ENCODE measurements at regions not wholly inside any gene's neighbourhood (a gene's known extent, or its start where the extent isn't known, plus 50 kb on each side); places are given as distances from the start of the nearest gene placed in this dataset.

GRCh38 chr12:87137220-87137619 lies 881.0 kb upstream of the MGAT4C start:
- Histone ChIP-seq H3K4me1 (no peaks in the 10 kb centered on the region), H3K27me3 (no peaks in the 10 kb centered on the region), H3K4me3 (no peak overlapping the region), H3K27ac (no peak overlapping the region), H3K36me3 (no peaks in the 10 kb centered on the region), H3K9me3 (no peaks in the 10 kb centered on the region)
- TF ChIP-seq, protein P1, sequence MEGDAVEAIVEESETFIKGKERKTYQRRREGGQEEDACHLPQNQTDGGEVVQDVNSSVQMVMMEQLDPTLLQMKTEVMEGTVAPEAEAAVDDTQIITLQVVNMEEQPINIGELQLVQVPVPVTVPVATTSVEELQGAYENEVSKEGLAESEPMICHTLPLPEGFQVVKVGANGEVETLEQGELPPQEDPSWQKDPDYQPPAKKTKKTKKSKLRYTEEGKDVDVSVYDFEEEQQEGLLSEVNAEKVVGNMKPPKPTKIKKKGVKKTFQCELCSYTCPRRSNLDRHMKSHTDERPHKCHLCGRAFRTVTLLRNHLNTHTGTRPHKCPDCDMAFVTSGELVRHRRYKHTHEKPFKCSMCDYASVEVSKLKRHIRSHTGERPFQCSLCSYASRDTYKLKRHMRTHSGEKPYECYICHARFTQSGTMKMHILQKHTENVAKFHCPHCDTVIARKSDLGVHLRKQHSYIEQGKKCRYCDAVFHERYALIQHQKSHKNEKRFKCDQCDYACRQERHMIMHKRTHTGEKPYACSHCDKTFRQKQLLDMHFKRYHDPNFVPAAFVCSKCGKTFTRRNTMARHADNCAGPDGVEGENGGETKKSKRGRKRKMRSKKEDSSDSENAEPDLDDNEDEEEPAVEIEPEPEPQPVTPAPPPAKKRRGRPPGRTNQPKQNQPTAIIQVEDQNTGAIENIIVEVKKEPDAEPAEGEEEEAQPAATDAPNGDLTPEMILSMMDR (IDR thresholded peaks at IDR 0.05), result no peak
- TF ChIP-seq POLR2A (IDR thresholded peaks at IDR 0.05), result no peak
- no peak for DNase-seq
- intact Hi-C loops (cut with DNase I; ENCODE audit: low total_unique reads), result no loop called here

- no peak for DNase-seq
- Histone ChIP-seq H3K36me3 (no peaks in the 10 kb centered on the region), H3K27ac (no peak overlapping the region), H3K4me3 (no peak overlapping the region), H3K4me1 (no peaks in the 10 kb centered on the region), H3K9me3 (no peaks in the 10 kb centered on the region), H3K27me3 (no peaks in the 10 kb centered on the region)
- TF ChIP-seq, protein P1 (IDR thresholded peaks at IDR 0.05), result no peak
- no peak for TF ChIP-seq POLR2A (IDR thresholded peaks at IDR 0.05)
- intact Hi-C loops (cut with DNase I; ENCODE audit: low total_unique reads), result no loop called here
Observed at GRCh38 chr12:87136330-87136976, 880.3 kb upstream of the MGAT4C start.

DNA sequence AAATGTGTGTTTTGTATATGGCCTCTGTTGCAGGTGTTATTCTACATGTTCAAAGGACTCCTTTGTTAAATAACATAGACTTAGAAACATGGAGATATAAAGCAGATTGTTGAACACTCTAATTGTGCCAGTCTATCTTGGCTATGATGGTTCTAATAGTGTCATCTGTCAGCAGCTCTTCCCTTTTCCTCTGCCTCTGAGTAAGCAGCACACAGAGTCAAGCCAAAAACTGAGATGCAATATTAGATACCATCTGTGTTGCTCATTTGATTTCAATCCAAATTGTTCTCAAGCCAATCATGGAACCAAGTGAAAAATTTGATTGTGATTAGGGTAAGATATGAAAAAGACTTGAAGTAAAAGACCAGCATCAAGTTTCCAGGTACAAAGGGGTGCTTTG lies 871.1 kb upstream of the MGAT4C start:
- Histone ChIP-seq H3K36me3 (no peaks in the 10 kb centered on the region), H3K4me3 (no peak overlapping the region), H3K27ac (no peak overlapping the region), H3K27me3 (no peaks in the 10 kb centered on the region), H3K9me3 (no peaks in the 10 kb centered on the region), H3K4me1 (no peaks in the 10 kb centered on the region)
- intact Hi-C loops (cut with DNase I; ENCODE audit: low total_unique reads), result no loop called here
- no peak for TF ChIP-seq POLR2A (IDR thresholded peaks at IDR 0.05)
- TF ChIP-seq, protein P1 (IDR thresholded peaks at IDR 0.05), result no peak
- no peak for DNase-seq

DNA sequence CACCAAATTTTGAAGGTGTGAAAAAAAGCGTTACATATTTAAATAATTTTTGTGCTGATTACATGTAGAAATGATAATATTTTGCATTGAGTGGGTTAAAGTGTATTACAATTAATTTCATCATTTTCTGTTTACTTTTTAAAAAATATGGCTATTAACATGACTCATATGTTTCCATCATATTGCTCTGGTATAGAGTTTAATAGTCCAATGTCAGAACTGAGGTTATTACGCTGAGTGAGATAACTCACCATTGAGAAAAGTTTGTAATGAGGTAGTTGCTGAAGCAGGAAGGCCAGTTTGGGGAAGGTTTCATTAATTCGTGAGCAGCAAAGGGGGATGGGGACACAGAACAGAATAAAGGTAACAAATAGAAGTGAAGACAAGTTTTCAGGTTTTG lies 865.7 kb upstream of the MGAT4C start:
- no peak for DNase-seq
- Histone ChIP-seq H3K27ac (no peak overlapping the region), H3K36me3 (no peaks in the 10 kb centered on the region), H3K4me3 (no peak overlapping the region), H3K9me3 (no peaks in the 10 kb centered on the region), H3K4me1 (no peaks in the 10 kb centered on the region), H3K27me3 (no peaks in the 10 kb centered on the region)
- intact Hi-C loops (cut with DNase I; ENCODE audit: low total_unique reads), result no loop called here
- no peak for TF ChIP-seq POLR2A (IDR thresholded peaks at IDR 0.05)
- TF ChIP-seq, protein P1 (IDR thresholded peaks at IDR 0.05), result no peak

- no peak for DNase-seq
- H3K27ac ChIP-seq, result no peak overlapping the region
- H3K9me3 ChIP-seq, result no peaks in the 10 kb centered on the region
- no peaks in the 10 kb centered on the region for H3K27me3 ChIP-seq
- intact Hi-C loops (cut with DNase I; ENCODE audit: low total_unique reads), result no loop called here
- no peaks in the 10 kb centered on the region for H3K4me1 ChIP-seq
- H3K36me3 ChIP-seq, result no peaks in the 10 kb centered on the region
- no peak overlapping the region for H3K4me3 ChIP-seq
- no peak for TF ChIP-seq POLR2A (IDR thresholded peaks at IDR 0.05)
- TF ChIP-seq, protein P1 (IDR thresholded peaks at IDR 0.05), result no peak
Observed at GRCh38 chr12:87120440-87120839, 864.2 kb upstream of the MGAT4C start.
